ENCODE measurements at regions not wholly inside any gene's neighbourhood (a gene's known extent, or its start where the extent isn't known, plus 50 kb on each side); places are given as distances from the start of the nearest gene placed in this dataset.

- H3K4me3 ChIP-seq (ENCODE audit: low read depth in 1 of 2, low read length in 2 of 2): no peak overlapping the region
- H3K27me3 ChIP-seq (ENCODE audit: low read depth, low read length): no peaks in the 10 kb centered on the region
- no peak overlapping the region for H3K27ac ChIP-seq (ENCODE audit: low read length)
- H3K9me3 ChIP-seq (ENCODE audit: control insufficient read depth in 1 of 2, low read length in 2 of 2): no peaks in the 10 kb centered on the region
- H3K4me1 ChIP-seq (ENCODE audit: control insufficient read depth in 1 of 2, insufficient read depth in 2 of 2, low read length in 2 of 2): no peaks in the 10 kb centered on the region
- H3K36me3 ChIP-seq (ENCODE audit: control insufficient read depth in 1 of 2, insufficient read depth in 2 of 2, low read length in 2 of 2): no peaks in the 10 kb centered on the region
Measured at GRCh38 chr7:131131746-131132431, 195.8 kb upstream of the MKLN1 start.

GRCh38 chr7:131139462-131139861 is 188.2 kb upstream of the MKLN1 start:
- H3K4me1 ChIP-seq (ENCODE audit: control insufficient read depth in 1 of 2, insufficient read depth in 2 of 2, low read length in 2 of 2): no peaks in the 10 kb centered on the region
- H3K27me3 ChIP-seq (ENCODE audit: low read depth, low read length): no peaks in the 10 kb centered on the region
- H3K36me3 ChIP-seq (ENCODE audit: control insufficient read depth in 1 of 2, insufficient read depth in 2 of 2, low read length in 2 of 2): no peaks in the 10 kb centered on the region
- H3K9me3 ChIP-seq (ENCODE audit: control insufficient read depth in 1 of 2, low read length in 2 of 2): no peaks in the 10 kb centered on the region
- H3K27ac ChIP-seq (ENCODE audit: low read length): no peak overlapping the region
- H3K4me3 ChIP-seq (ENCODE audit: low read depth in 1 of 2, low read length in 2 of 2): no peak overlapping the region

GRCh38 chr7:131141443-131141967 is 186.2 kb upstream of the MKLN1 start:
- Histone ChIP-seq H3K27me3 (ENCODE audit: low read depth, low read length) (no peaks in the 10 kb centered on the region), H3K36me3 (ENCODE audit: control insufficient read depth in 1 of 2, insufficient read depth in 2 of 2, low read length in 2 of 2) (no peaks in the 10 kb centered on the region), H3K4me1 (ENCODE audit: control insufficient read depth in 1 of 2, insufficient read depth in 2 of 2, low read length in 2 of 2) (no peaks in the 10 kb centered on the region), H3K27ac (ENCODE audit: low read length) (no peak overlapping the region), H3K4me3 (ENCODE audit: low read depth in 1 of 2, low read length in 2 of 2) (no peak overlapping the region), H3K9me3 (ENCODE audit: control insufficient read depth in 1 of 2, low read length in 2 of 2) (no peaks in the 10 kb centered on the region)

- H3K27me3 ChIP-seq (ENCODE audit: low read depth, low read length): no peaks in the 10 kb centered on the region
- H3K27ac ChIP-seq (ENCODE audit: low read length): no peak overlapping the region
- no peaks in the 10 kb centered on the region for H3K4me1 ChIP-seq (ENCODE audit: control insufficient read depth in 1 of 2, insufficient read depth in 2 of 2, low read length in 2 of 2)
- H3K9me3 ChIP-seq (ENCODE audit: control insufficient read depth in 1 of 2, low read length in 2 of 2): no peaks in the 10 kb centered on the region
- no peaks in the 10 kb centered on the region for H3K36me3 ChIP-seq (ENCODE audit: control insufficient read depth in 1 of 2, insufficient read depth in 2 of 2, low read length in 2 of 2)
- no peak overlapping the region for H3K4me3 ChIP-seq (ENCODE audit: low read depth in 1 of 2, low read length in 2 of 2)
Measured at GRCh38 chr7:131143869-131144268, 183.8 kb upstream of the MKLN1 start.

DNA sequence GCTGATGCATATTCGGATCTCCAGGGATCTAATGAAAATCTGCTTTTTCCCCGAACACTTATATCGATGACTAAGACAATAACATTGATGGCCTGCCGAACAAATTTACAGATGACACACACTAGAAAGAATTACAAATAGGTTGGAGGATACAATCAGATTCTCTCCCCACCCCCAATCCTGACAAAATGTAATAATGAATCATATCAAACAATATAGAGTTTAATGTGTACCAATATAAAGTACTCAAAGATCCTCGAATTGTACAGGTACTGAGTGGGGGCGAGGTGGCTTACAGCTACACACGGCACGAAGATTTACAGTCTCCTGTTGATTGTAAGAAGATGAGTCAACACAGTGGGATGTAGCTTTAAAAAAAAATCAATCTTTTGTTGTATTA is 182.7 kb upstream of the MKLN1 start:
- H3K36me3 ChIP-seq (ENCODE audit: control insufficient read depth in 1 of 2, insufficient read depth in 2 of 2, low read length in 2 of 2): no peaks in the 10 kb centered on the region
- no peak overlapping the region for H3K27ac ChIP-seq (ENCODE audit: low read length)
- no peaks in the 10 kb centered on the region for H3K27me3 ChIP-seq (ENCODE audit: low read depth, low read length)
- no peaks in the 10 kb centered on the region for H3K9me3 ChIP-seq (ENCODE audit: control insufficient read depth in 1 of 2, low read length in 2 of 2)
- no peak overlapping the region for H3K4me3 ChIP-seq (ENCODE audit: low read depth in 1 of 2, low read length in 2 of 2)
- H3K4me1 ChIP-seq (ENCODE audit: control insufficient read depth in 1 of 2, insufficient read depth in 2 of 2, low read length in 2 of 2): no peaks in the 10 kb centered on the region

DNA sequence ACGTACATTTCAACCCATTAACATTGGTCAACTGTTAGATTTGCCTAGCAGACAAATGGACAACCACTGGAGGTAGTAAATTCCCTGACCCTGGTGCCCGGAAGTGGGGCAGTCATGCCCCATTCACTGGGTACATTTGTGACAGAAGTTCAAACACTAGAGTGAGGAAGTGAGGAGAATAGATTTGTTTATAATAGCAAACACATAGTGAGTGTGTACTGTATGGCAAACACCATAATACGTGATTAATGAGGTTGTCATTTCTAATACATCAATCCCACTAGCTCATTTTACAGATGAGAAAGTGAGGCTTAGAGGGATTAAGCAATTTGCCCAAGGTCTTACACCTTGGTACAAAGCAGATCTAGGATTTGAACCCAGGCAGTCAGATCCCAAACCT is 181.9 kb upstream of the MKLN1 start:
- Histone ChIP-seq H3K4me3 (ENCODE audit: low read depth in 1 of 2, low read length in 2 of 2) (no peak overlapping the region), H3K36me3 (ENCODE audit: control insufficient read depth in 1 of 2, insufficient read depth in 2 of 2, low read length in 2 of 2) (no peaks in the 10 kb centered on the region), H3K27ac (ENCODE audit: low read length) (no peak overlapping the region), H3K9me3 (ENCODE audit: control insufficient read depth in 1 of 2, low read length in 2 of 2) (no peaks in the 10 kb centered on the region), H3K27me3 (ENCODE audit: low read depth, low read length) (no peaks in the 10 kb centered on the region), H3K4me1 (ENCODE audit: control insufficient read depth in 1 of 2, insufficient read depth in 2 of 2, low read length in 2 of 2) (no peaks in the 10 kb centered on the region)

- Histone ChIP-seq H3K27me3 (ENCODE audit: low read depth, low read length) (no peaks in the 10 kb centered on the region), H3K36me3 (ENCODE audit: control insufficient read depth in 1 of 2, insufficient read depth in 2 of 2, low read length in 2 of 2) (no peaks in the 10 kb centered on the region), H3K4me3 (ENCODE audit: low read depth in 1 of 2, low read length in 2 of 2) (no peak overlapping the region), H3K9me3 (ENCODE audit: control insufficient read depth in 1 of 2, low read length in 2 of 2) (no peaks in the 10 kb centered on the region), H3K27ac (ENCODE audit: low read length) (no peak overlapping the region), H3K4me1 (ENCODE audit: control insufficient read depth in 1 of 2, insufficient read depth in 2 of 2, low read length in 2 of 2) (no peaks in the 10 kb centered on the region)
Measured at GRCh38 chr7:131147604-131148003, 180.1 kb upstream of the MKLN1 start.

GRCh38 chr7:131148258-131148657 is 179.4 kb upstream of the MKLN1 start:
- Histone ChIP-seq H3K27ac (ENCODE audit: low read length) (no peak overlapping the region), H3K4me1 (ENCODE audit: control insufficient read depth in 1 of 2, insufficient read depth in 2 of 2, low read length in 2 of 2) (no peaks in the 10 kb centered on the region), H3K9me3 (ENCODE audit: control insufficient read depth in 1 of 2, low read length in 2 of 2) (no peaks in the 10 kb centered on the region), H3K27me3 (ENCODE audit: low read depth, low read length) (no peaks in the 10 kb centered on the region), H3K4me3 (ENCODE audit: low read depth in 1 of 2, low read length in 2 of 2) (no peak overlapping the region), H3K36me3 (ENCODE audit: control insufficient read depth in 1 of 2, insufficient read depth in 2 of 2, low read length in 2 of 2) (no peaks in the 10 kb centered on the region)

GRCh38 chr7:131148708-131149428 is 178.8 kb upstream of the MKLN1 start:
- Histone ChIP-seq H3K4me3 (ENCODE audit: low read depth in 1 of 2, low read length in 2 of 2) (no peak overlapping the region), H3K27ac (ENCODE audit: low read length) (no peak overlapping the region), H3K9me3 (ENCODE audit: control insufficient read depth in 1 of 2, low read length in 2 of 2) (no peaks in the 10 kb centered on the region), H3K4me1 (ENCODE audit: control insufficient read depth in 1 of 2, insufficient read depth in 2 of 2, low read length in 2 of 2) (no peaks in the 10 kb centered on the region), H3K36me3 (ENCODE audit: control insufficient read depth in 1 of 2, insufficient read depth in 2 of 2, low read length in 2 of 2) (no peaks in the 10 kb centered on the region), H3K27me3 (ENCODE audit: low read depth, low read length) (no peaks in the 10 kb centered on the region)

GRCh38 chr7:131149429-131149773 is 178.3 kb upstream of the MKLN1 start:
- Histone ChIP-seq H3K36me3 (ENCODE audit: control insufficient read depth in 1 of 2, insufficient read depth in 2 of 2, low read length in 2 of 2) (no peaks in the 10 kb centered on the region), H3K27ac (ENCODE audit: low read length) (no peak overlapping the region), H3K4me3 (ENCODE audit: low read depth in 1 of 2, low read length in 2 of 2) (no peak overlapping the region), H3K4me1 (ENCODE audit: control insufficient read depth in 1 of 2, insufficient read depth in 2 of 2, low read length in 2 of 2) (no peaks in the 10 kb centered on the region), H3K9me3 (ENCODE audit: control insufficient read depth in 1 of 2, low read length in 2 of 2) (no peaks in the 10 kb centered on the region), H3K27me3 (ENCODE audit: low read depth, low read length) (no peaks in the 10 kb centered on the region)

DNA sequence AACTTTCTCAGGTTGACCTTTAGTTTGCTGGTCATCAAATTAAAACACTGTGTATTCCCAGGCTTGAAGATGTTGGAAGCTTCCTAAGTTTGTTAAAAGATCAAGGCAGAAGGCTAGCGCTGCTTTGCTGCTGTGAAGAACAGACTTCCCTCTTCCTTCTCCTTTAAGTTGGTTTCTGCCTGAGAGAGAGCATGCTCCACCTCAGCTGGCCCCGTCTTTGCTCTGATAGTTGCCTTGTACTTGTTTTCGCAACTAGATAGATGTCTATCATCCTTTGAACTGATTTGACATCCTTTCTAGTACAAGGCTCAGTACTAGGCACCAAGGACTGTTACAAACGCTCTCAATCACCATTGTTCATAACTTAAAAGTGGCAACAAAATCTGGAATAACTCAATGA is 177.8 kb upstream of the MKLN1 start:
- Histone ChIP-seq H3K27ac (ENCODE audit: low read length) (no peak overlapping the region), H3K36me3 (ENCODE audit: control insufficient read depth in 1 of 2, insufficient read depth in 2 of 2, low read length in 2 of 2) (no peaks in the 10 kb centered on the region), H3K9me3 (ENCODE audit: control insufficient read depth in 1 of 2, low read length in 2 of 2) (no peaks in the 10 kb centered on the region), H3K4me1 (ENCODE audit: control insufficient read depth in 1 of 2, insufficient read depth in 2 of 2, low read length in 2 of 2) (no peaks in the 10 kb centered on the region), H3K4me3 (ENCODE audit: low read depth in 1 of 2, low read length in 2 of 2) (no peak overlapping the region), H3K27me3 (ENCODE audit: low read depth, low read length) (no peaks in the 10 kb centered on the region)

DNA sequence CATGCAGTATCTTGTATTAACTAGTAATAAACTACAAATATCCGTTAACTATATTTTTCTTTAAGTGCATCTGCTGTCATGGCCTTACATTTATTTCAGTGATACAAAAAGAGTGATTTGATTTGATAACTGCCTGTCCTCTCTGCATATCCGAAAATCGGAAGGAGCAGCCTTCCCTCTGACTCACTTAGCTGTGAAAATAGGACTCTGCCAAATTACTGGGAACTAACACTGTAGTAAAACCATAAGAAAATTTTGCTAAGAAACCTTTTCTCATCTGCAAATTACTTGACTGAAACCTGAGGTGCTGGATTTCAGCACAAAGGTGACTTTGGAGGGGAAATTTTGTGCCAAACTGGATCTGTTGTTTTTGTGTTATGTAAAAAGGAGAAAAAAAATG is 176.6 kb upstream of the MKLN1 start:
- Histone ChIP-seq H3K4me1 (ENCODE audit: control insufficient read depth in 1 of 2, insufficient read depth in 2 of 2, low read length in 2 of 2) (no peaks in the 10 kb centered on the region), H3K27me3 (ENCODE audit: low read depth, low read length) (no peaks in the 10 kb centered on the region), H3K4me3 (ENCODE audit: low read depth in 1 of 2, low read length in 2 of 2) (no peak overlapping the region), H3K27ac (ENCODE audit: low read length) (no peak overlapping the region), H3K9me3 (ENCODE audit: control insufficient read depth in 1 of 2, low read length in 2 of 2) (no peaks in the 10 kb centered on the region), H3K36me3 (ENCODE audit: control insufficient read depth in 1 of 2, insufficient read depth in 2 of 2, low read length in 2 of 2) (no peaks in the 10 kb centered on the region)
